HG02763 (cell line): ENCODE measurements at regions not wholly inside any gene's neighbourhood (a gene's known extent, or its start where the extent isn't known, plus 50 kb on each side); places are given as distances from the start of the nearest gene placed in this dataset.
"Not testable (repeated sequence)": the region's sequence is repeated elsewhere in the genome, so short reads cannot be mapped to it uniquely, and the experiment has no call there.

Experiments
- ATAC-seq: cut with Tn5 transposase; IDR thresholded peaks from one replicate; pipeline ENCODE4 v1.9.1; 2021; ENCODE audit warnings: mild to moderate bottlenecking, moderate library complexity; ENCODE audit not compliant: unreplicated experiment

DNA sequence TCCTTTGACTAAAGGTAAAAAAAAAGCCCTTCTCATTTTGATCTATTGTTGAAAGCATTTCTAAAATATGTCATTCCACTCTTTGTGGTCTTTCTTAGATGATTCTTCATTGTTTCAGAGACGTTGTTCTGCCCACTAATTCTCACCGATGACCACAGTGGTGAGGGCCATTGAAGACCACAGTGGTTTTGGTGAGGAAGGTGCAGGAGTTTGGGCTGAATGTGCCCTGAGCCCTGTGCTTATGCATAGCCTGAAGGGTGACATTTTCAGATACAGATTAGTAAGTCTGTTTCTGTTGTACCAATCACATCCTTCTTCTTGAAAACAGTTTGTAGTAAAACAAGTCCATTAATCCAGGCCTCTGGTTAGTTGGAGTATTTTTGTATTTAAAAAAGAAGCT is 251.3 kb upstream of the ATP5MC3 start:
- no peak for ATAC-seq

DNA sequence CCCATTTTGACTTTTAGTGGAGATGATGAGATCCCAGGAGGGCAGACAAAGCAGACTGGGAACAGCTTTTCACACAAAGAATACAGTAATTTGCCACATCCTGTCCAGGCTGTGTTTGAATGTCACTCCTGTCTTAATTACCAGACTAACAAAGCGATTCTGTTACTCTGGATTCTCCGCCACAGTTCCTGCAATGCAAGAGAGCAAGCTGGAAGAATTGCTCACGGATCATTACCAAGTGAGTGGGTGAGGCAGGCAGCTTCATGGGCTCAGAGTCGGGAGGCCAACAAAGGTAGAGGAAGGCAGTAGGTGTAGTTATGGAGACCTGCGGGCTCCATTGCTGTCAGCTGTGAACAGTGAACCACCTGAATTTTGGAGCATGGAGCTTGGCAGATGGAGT is 250.5 kb upstream of the ATP5MC3 start:
- ATAC-seq, result no peak

DNA sequence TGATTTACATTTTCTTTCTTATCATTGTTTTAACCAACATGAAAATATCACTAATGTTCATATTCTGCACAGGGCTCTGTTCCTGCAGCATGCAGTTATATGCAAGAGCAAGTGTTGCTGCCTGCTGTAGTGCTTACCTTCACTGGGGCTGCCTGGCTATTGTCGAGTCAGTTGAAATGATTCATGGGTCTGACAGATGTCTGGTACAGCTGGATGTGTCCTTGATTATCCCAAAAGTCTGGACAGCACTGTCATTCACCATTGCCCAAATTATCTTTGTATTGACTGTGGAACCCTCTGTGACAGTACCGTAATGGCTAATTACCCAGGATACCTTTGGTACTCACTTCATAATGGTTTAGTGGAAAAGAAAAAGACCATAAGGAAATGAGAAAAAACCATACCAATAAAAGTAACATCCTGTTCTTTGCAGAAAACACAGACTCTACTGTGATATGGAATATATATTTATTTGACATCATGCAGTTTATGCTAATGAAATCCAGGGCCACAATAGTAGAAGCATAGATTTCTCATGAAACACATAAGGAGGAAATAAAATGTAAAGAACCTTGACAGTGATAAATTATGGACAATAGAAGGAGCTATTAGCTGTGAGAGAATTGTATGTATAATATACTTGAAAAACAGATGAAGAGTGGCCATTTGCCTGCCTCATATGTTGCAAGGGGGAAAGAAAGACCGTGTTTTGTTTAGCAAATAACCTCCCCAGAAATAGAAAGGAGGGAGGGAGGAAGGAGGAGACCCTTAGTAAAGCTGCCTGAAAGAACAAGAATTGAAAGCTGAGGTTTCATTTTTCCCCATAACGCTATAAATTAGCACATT is 249.8 kb upstream of the ATP5MC3 start:
- no peak for ATAC-seq

DNA sequence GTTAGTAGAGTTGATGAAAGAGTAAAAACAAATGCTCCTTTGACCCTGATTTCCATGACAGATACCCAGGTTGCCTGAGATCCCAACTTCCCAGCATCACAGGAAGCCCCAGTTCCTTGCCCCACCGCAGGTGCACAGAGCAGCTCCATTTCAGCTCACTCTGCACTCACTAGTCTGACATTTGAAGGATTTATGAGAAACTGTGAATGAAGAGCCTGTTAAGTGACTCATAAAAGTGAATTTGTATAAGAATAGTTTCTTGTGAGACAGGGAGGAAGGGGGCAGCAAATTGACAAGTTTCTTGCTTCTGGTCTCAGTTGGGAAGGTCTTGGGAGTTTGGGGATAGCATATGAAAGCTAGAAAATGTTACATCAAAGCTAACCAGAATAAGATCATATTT is 248.7 kb upstream of the ATP5MC3 start:
- no peak for ATAC-seq

DNA sequence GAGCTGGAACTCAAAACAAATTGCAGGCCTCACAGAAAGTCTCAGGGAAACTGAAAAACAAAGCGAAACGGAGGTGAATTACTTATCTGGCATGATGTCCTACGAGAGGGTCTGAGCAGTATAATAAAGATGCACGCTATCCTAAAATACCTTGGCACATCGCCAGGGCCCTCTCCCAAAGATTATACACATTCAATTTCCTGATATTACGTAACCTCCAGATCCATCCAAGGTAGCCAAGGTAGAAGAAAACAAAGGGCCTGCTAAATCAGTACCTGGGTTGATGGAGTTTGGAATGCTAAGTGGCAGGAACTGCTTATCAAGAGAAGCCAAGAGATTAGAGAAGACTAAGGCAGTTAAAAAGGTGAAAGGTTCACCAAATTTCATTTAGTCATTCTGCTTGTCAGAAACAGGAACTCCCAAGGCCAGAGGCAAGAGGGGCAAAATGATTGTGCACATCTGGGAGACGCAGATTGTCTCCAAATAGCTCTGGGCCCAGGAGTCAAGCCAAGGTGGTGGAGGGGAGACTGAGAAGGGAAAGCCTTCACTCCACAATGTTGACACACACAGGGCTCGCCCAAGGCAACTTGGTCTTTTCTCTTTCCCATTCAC is 236.8 kb upstream of the ATP5MC3 start:
- no peak for ATAC-seq

DNA sequence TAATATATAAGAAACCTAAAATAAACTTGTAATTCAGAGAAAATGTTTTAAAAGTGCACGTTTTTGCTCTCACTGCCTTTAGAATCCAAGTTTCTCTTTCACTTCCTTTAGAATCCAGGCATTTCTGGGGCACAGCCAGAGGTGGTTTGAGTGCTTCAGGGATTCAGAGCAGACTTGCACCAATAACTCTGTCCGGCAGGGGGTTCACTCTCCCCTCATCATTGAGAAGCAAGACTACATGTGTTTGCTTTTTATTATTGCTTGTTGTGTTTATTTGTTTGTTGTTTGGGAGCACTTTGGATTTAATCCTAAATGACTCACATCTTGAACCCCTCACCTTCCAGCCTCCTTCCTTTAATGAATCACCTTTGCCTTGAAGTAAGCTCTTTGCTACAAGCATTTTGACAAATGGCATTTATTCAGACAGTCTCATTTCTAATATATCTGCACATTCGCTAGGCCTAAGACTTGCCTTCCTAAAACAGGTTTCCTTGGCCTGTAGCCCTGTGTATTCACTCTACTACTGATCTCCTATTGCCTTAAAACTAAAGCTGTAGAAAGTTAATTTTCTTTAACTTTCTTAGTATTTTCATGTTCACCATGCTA is 233.5 kb upstream of the ATP5MC3 start:
- no peak for ATAC-seq

DNA sequence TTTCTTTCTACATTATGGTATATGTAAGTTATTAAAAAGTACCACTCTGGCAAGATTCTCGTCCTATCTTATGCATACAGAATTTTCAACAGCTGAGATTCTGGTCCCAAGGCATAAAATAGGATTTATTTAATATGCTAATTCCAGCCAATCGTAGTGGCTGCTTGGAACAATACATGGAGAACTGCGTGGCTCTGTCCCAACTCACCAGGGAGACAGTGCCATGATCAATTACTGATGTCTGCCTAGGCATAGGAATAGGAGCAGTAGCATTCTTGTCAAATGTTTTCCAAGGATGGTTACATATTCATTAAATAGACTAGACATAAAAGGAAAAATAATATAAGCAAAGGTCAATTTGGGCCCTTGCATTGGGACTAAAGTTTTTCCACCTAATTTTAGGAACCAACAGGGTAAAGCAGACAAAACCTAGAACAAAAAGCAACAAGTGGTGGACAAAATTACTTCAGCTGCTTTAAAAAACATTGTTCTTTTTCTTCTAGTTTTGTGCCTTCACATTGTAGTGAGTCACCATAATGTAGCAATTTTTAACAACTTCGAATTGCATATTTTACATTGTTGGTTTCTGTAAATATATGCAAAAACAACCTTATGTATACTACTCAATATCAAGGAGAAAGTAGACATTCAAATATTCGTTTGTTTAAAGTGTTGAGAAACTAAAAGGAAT is 232.8 kb upstream of the ATP5MC3 start:
- ATAC-seq, result no peak

DNA sequence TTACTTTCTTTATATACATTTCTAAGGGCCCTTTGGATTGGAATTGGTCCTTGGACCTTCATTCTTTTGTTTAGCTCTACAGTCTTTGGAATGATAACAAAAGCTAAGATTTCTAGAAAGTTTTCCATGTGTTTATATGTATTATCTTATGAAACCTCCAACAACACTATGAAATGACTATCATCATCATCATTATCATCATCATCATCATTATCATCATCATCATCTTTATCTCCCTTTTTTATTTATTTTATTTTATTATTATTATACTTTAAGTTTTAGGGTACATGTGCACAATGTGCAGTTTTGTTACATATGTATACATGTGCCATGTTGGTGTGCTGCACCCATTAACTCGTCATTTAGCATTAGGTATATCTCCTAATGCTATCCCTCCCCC is 229.4 kb upstream of the ATP5MC3 start:
- ATAC-seq, result not testable (repeated sequence)

DNA sequence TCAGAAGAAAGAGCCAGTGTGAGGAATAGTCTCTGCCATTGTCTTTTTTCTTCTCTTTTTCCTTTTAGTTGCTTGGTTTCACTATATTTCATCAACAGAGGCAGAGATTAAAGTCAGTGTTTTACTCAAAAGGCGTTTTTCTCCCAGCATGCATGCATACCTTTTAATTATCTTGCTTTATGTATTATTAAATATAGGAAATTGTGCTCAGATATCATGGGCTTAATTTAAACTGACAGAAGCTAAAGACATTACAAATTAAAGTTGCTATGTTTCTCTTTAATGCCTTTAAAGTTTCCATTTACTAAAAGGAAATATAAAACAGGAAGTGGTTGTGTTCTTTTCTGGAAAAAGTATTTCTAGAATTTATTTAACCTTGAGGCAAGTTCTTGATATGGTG is 223.3 kb upstream of the ATP5MC3 start:
- no peak for ATAC-seq

DNA sequence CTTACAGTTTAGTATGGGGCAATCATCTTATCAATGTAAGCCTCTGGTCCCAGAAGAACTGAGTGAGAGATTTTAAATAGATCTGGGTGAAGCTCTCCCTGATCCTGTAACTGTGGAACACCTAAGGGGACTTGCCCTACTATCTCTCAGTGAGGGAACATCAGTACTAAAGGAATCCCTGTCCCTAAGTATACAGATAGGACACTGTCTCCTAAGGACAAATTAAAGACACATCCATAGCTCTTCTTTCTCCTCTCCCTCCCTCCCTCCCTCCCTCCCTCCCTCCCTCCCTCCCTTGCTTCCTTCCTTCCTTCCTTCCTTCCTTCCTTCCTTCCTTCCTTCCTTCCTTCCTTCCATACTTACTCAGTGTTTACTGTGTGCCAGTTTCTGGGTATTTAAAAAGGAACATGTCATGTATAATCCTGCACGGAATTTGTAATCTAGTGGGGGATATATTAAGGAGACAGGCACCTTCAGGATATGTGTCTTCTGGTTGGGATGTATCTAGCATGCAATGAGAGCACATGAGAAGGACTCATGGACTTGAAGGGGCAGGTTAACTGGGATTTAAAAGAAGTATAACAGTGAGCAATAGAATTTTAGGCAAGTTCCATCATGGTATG is 222.2 kb upstream of the ATP5MC3 start:
- ATAC-seq, result no peak

DNA sequence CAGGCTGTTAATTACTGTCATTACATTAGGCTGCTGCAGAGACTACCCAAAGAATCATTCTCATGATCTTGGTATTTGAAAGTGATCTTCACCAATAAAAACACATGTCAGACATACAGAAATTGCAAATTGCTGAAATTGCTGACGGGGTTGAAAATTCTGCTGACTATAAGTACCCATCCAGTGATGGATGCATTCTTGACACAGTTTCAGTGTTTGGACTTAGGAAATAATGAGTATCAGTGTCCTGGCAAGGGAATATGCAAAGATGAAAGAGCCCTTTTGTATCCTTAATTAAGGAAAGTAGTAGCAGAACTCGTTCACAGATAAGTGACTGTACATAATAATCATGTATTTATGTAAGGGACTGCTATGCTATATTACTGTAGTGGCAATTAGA is 221.1 kb upstream of the ATP5MC3 start:
- ATAC-seq, result no peak

DNA sequence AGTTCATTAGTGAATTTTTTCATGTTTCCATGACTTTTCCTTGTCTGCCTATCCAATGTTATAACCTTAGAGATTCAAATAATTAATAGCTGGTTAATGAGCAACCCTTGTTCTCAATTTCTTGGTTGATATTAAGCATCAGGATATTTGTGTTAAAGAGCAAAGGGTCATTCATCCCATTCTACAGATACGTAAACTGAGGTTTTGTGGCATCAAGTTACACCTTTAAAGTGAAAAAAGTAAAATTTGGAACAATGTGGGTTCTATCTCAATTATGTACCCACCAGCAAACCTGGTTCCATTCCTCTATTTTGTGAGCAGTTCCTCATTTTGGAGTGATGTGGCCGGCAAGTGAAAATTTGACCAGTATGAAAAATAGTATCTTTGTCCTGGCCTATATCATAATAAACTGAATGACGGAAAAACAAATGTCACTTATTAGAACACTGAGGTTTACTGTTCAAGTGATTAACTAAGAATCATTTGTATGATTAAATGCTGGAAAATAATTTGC is 220.5 kb upstream of the ATP5MC3 start:
- no peak for ATAC-seq

DNA sequence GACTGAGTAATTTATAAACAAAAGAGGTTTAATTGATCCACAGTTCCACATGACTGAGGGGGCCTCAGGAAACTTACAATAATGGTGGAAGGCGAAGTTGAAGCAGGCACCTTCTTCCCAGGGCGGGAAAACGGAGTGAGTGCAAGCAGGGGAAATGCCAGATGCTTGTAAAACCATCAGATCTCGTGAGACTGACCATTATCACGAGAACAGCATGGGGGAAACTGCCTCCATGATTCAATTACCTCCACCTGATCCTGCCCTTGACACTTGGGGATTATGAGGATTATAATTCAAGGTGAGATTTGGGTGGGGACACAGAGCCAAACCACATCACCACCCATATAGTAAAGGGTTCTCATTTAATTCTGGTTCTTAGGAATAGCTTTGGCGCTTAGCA is 219.5 kb upstream of the ATP5MC3 start:
- ATAC-seq, result no peak

DNA sequence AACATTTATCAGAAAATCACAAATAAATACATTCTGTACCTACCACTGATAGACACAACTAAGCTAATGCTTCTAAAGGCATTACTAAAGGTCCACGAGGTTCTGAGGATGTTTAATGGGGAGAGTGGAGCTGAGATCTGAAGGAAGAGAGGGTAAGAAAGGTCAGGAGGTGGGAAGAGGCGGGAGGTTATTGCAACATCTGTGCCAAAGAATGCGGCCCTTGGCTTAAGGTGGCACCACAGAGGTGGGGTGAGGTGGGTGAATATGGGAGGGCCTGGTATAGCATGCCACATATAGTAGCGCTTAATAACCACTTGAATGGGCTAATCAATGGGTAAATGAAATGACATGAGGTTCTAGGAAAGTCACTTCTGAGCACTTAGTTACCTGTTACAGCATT is 217.8 kb upstream of the ATP5MC3 start:
- no peak for ATAC-seq

DNA sequence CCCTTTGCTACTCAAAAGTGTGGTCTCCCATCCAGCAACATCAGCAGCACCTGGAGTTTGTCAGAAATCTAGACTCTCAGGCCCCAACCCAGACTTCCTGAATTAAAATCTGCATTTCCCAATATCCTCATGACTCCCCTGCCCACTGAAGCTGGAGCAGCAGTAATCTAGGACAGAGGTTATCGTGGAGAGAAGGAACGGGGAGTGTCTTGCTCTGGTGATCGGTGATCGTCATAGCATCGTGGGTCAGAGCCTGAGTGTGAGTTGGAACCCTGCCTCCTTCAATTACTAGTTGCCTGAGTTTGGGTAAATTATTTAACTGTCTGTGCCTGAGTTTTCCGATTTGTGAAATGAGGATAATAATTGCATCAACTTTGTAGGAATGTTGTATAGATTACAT is 217.3 kb upstream of the ATP5MC3 start:
- ATAC-seq, result no peak

DNA sequence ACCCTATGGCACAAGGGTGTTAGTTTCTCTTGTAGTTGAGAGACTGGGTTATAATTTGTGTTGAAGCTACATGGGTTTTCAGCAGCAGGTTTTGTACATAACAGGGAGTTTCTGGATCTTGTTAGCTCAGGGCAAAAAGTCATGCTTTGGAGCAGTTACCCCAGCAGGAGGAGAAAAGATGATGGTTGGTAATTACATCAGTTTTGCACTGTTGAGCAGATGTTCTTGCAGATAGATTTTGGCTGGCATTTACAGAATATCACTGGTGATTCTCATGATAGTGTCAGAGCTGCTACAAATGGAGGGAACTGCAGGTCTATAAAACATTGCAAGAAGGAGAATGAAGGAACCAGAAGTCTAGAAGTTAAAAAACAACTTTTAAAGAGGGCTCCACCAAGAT is 215.2 kb upstream of the ATP5MC3 start:
- no peak for ATAC-seq

DNA sequence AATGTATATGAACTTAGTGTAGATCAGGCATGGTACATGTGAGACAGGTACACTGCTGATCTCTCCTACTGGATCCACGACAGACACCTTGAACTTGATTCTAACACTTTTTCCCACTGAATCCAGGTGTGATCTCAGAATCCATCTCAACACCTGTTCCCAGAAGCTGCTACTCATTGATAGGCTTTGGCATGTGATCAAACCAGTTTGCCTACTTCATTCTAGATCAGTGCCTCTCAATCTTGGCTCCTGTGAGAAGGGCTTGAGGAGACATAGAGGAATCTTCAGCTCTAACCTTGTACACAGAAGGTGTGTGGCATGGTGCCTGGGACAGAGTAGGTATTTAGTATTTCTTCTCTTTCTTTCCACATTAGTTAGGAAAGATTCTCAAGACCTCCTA is 212.3 kb upstream of the ATP5MC3 start:
- no peak for ATAC-seq

DNA sequence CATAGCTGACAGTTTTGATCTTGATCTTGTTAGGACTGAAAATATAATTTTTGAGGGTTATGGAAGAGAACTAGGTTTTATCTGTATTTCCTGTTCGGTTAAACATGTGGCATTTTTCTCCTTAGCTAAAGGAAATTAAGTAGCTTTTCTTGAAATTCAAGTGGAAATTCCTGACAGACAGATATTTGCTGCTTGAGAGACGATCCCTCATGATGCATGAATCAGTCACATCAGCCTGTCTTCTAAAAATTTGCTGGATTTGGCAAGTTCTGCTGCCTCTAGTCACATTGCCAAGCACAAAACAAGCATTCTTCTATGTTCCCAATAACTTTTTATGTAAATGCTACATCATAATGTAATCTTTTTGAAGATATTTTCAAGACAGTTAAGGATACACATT is 201.8 kb upstream of the ATP5MC3 start:
- no peak for ATAC-seq

DNA sequence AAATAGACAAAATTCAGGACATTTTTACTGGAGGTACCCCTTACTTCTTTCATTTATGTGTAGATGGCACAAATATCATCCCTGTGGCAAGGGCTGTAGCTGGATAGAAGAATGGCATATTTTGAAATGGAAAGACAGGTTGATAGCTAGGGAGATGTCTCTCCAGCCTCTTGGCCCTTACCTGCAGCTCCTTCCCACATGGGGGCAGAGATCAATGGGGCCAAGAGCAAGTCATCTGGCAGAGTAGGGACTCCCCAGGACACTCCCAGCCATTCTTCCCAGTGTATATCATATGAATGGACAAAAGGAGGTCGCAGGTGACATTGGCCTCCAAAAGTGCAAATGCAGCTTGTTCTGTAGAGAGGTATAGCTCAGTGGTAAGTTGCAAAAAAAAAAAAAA is 192.2 kb upstream of the ATP5MC3 start:
- ATAC-seq, result no peak

DNA sequence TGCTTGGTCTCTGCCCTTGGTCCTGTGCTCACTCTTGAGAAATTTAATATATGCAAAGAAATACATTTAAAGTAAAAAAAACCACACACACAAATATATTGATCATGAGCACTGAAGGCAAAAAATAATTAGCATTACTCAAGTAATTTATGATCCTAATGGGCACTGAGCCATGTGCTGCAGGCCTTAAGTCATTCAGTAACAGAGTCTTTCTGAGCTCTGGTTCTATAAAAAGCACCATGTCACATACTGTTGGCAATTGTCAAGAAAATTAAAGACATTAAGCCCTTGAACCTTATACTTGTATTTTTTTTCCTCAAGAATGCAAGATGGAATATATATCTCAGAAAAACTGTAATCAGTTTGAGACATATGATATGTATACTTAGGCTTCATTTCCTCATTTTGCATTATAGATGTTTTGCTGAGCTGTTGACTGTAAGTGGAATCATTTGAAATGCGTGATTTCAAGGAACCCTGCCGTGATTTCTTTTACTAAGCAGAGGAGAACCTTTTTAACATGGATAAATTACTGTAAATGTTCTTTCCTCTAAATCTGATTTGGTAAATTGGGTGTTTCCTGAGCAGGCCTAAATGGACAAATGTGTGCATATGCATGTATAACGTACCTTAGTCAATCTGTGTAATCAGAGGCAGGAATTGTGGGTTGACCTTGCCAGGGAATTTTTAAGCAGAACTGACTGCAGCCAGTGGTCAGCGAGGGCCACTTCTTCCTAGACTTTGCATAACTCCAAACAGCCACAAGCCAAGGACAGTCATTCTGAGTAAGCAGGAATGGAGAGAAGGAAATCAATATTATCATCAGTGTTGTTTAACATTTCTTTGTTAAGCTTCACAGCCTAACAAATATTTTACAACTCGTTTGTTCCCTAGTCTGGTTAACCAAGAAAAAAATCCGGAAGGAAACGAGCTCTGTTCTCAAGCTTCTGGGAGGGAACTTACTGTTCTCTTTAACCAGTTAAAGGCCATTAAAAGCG is 191.5 kb upstream of the ATP5MC3 start:
- no peak for ATAC-seq
